GM18519 (cell line): ENCODE measurements at regions not wholly inside any gene's neighbourhood (a gene's known extent, or its start where the extent isn't known, plus 50 kb on each side); places are given as distances from the start of the nearest gene placed in this dataset.

Experiments used
- ATAC-seq: cut with Tn5 transposase; IDR thresholded peaks from one replicate; pipeline ENCODE4 v1.9.1; 2021; ENCODE audit warnings: mild to moderate bottlenecking, moderate library complexity; ENCODE audit not compliant: unreplicated experiment, low FRiP score

DNA sequence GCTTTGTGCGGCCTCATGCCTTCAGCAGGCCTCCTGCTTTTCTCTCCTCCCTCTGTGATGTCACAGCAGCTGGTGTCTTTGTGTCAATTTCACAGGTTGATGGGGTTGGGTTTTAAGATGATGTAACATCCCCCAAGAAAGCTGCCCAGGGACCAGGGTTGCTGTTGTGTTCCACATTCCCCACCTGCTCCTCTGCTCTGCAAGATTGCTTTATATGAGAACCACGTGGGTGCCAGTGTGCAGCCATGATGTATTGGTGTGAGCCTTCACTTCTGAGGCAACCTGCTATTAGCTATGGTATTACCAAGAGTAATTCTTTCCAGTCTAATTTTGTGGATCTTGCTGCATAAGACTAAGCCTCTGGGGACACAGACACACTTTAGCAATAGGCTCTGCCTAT is 213.0 kb upstream of the ADAMTS16 start:
- ATAC-seq = no peak

- ATAC-seq = no peak
These were observed 211.7 kb upstream of the ADAMTS16 start for GRCh38 chr5:4928409-4928808.

- ATAC-seq = no peak
These were observed 211.0 kb upstream of the ADAMTS16 start for GRCh38 chr5:4929092-4929655.

- no peak for ATAC-seq
These were observed 200.9 kb upstream of the ADAMTS16 start for GRCh38 chr5:4939042-4939781.

DNA sequence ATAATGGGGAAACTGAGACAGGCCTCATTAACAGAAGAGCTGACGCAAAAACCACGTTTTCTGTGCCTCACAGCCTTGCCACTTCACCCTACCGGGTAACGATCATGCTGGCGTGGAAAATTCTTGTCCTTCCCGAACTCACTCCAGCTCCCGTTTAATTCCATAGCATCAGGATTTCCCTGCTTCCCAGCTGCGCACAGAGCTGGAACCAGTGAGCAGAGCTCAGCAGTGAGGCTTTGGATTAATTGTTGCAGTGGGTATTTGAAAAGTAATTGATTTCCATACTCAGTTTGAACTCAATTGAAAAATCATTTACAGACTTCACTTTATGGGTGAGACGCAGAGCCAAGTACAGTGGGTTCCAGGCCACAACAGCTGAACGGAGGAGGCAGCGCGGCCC is 199.0 kb upstream of the ADAMTS16 start:
- no peak for ATAC-seq

DNA sequence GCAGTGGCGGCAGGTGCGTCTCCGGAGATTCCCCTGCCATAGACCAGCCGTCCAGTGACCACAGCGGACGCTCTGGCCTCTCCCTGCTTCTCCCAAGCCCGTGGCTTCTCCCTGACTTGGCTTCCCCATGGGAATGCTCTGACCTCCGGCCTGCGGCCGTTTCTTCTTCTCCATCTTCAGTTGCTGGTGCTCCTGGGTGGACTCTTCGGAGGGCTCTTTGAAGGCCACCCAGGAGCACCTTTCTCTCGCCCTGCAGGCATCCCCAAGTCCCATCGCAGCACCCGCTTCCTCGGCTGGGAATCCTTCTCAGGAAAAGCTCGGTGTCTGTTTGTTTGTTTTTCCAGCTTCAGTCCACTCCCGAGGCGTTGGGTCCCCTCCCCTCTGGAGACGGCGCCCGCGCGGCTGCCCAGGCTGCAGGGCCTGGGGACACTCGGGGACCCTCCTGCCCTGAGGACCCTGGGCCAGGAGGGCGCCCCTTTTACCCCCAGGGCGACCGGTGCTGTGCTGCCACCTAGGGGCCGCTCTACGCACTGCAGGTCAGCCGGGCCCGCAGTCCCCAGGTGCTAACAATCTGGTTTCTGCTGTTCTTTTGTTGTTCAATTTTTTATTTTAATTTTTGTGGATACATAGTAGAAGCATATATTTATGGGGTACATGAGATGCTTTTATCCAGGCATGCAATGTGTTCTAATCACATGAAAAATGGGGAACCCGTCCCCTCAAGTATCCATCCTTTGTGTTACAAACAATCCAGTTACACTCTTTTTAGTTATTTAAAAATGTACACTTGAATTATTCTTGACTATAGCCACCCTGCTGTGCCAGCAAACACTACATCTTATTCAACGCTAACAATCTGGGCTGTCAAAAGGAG is 197.9 kb upstream of the ADAMTS16 start:
- ATAC-seq = no peak

GRCh38 chr5:4942831-4943178 is 197.3 kb upstream of the ADAMTS16 start:
- ATAC-seq = no peak

DNA sequence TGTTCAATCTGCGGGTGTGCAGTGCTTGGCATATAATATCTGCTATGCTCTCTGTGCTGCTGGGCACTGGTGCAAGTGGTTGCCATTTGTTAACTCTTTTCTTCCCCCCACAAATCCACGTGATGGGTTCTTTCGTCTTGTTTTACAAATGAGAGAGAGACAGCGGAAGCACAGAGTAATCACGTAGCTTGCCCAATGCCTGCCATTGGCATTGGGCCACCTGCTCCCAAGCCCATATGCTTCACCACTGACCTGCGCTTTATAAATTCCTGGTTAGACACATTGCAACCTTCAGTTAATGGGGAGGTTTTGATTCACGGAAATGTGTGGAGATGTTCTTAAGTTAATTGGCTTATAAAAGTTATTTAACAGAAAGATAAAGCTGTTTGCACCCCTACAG is 194.8 kb upstream of the ADAMTS16 start:
- ATAC-seq = no peak

GRCh38 chr5:4947106-4947505 is 193.0 kb upstream of the ADAMTS16 start:
- no peak for ATAC-seq

GRCh38 chr5:4947893-4948536 is 192.1 kb upstream of the ADAMTS16 start:
- no peak for ATAC-seq

GRCh38 chr5:4949108-4949507 is 191.0 kb upstream of the ADAMTS16 start:
- ATAC-seq = no peak

DNA sequence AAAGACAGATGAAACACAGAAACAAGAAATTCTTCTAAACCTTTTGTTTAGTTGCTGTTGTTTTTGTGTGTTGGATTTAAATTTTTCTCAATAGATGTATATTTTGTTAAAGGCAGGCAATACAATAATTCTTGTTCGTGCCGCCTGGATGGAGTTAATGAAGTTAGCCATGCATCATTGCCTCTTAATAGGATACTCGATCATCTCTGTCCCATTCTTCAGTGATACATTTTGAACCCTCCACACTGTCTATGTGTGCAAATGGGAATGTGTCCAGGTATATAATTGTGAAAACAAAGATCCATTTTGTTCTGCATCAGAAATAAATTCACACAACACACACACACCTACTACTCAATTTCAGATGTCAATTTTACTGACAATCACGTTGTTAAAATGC is 186.6 kb upstream of the ADAMTS16 start:
- no peak for ATAC-seq

DNA sequence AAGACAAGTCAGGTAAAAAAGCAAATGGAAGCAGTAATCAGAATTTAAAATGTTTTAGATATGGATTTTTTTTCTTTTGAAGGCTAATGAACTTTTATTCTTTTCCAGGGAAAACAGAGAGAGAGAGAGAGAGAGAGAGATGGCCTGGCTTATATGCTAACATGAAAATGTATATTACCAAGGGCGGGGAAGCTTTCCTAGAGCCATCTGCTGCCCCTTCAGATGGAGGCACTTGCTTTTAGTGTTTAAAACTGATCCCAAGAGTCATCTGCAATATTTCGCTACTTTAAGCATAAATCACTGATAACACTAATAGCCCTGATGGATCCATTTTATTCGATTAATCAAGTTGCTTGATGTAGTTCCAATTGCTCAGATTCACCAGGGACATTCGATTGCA is 186.1 kb upstream of the ADAMTS16 start:
- ATAC-seq = no peak

- ATAC-seq = no peak
These were observed 176.9 kb upstream of the ADAMTS16 start for GRCh38 chr5:4963265-4963664.

- ATAC-seq = no peak
These were observed 170.8 kb upstream of the ADAMTS16 start for GRCh38 chr5:4969351-4969750.

GRCh38 chr5:4970171-4970570 is 170.0 kb upstream of the ADAMTS16 start:
- no peak for ATAC-seq

- ATAC-seq = no peak
These were observed 163.2 kb upstream of the ADAMTS16 start for GRCh38 chr5:4976902-4977301.

DNA sequence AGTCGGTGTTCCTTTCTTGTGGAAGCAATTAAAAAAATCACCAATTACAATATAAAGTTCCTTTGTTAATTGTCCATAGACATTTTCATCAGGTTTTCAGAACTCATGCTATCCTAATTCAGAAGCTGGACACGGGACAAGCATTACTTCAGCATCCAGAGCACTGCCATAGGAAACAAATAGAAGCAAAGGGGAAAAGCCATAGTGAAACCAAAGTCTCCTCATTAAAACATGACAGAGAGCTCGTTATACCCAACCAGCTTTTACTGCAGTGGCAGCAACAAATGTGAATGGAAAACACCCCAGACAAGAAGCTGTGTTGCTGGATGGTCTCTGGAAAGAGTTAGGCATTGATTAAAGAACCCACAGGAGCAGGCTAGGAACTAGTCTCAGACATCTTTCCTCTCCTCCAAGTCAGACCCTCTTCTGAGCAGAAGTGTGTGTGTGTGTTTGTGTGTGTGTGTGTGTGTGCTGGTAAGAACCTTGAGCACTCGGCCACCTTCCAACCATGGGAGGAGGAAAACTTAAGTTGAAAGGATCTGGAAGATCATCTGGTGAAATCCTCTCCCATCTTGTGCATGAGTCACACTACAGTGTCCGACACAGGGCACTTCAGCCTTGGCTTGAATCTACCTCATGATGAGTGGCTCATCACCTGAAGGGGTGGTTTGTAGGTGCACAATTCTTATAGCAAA is 162.6 kb upstream of the ADAMTS16 start:
- no peak for ATAC-seq

- no peak for ATAC-seq
These were observed 159.9 kb upstream of the ADAMTS16 start for GRCh38 chr5:4980201-4980600.

DNA sequence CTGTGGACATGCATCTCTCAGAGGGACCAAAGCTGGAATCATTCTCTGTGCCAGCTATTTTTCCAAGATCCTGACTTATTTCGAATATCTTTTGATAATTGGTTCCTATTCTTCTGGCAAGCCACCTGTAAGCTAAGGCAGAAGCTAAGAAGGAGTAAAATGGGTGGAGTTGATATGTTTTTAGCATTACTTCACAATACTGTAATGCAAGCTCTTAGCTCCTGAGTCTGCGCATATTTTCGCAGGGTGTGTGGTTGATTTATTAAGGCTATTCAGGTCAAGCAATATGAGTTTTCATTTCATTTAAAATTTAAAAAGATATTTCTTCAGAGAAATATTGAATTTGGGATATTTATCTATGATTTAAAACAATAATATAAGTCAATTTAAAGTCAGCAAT is 158.5 kb upstream of the ADAMTS16 start:
- no peak for ATAC-seq

DNA sequence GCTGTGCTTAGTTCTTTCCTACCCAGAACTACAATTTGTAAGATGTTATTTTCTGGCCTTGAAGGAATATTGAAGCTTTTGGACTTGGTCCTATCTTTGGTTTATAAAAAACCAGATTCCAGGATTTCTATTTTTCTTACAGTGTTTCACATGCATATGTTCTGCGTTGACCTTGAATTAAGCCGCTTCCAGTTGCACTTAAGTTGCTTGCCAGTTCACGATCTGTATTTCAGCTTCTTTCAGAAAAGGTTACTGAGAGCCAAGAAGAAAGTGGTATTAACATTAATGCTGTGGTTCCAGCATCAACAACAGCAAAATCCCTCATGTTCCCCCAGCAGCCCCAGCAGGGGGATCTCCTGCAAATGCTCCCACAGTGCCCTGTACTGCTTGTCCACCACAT is 156.4 kb upstream of the ADAMTS16 start:
- ATAC-seq = no peak
